ENCODE measurements at regions not wholly inside any gene's neighbourhood (a gene's known extent, or its start where the extent isn't known, plus 50 kb on each side); places are given as distances from the start of the nearest gene placed in this dataset.

DNA sequence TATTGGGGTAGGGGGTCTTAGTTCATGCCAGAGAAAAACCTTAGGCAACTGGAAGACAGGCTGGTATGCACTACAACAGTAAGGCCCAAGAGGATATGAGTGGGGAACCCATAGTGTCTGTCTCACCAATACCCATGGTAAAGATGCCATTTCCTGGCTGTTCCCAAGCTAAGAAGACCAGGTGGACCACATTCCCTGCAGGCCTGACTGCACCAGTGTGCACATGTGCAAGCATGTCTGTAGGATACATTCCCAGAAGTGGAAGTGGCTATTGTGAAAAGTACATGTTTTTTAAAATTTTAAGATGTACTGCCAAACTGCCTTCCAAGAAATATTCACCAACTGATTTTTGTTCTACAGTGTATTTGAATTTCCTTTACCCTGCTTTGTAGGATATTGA lies 207.3 kb upstream of the CTNNB1 start:
- Histone ChIP-seq H4K20me1 (ENCODE audit: control insufficient read depth, extremely low read depth, insufficient read depth, low read length) (no peaks in the 10 kb centered on the region), H3K4me2 (ENCODE audit: extremely low read depth, insufficient read depth, low read length) (no peak overlapping the region)
- no peak for DNase-seq (ENCODE audit: low read depth in 2 of 2)

GRCh38 chr3:40994611-40995010 lies 204.7 kb upstream of the CTNNB1 start:
- no peak overlapping the region for H3K9ac ChIP-seq (ENCODE audit: insufficient read depth, low read length)
- H3K79me2 ChIP-seq (ENCODE audit: control insufficient read depth, insufficient read depth, low read length) = no peaks in the 10 kb centered on the region
- no peaks in the 10 kb centered on the region for H3K9me3 ChIP-seq (ENCODE audit: control insufficient read depth, insufficient read depth, low read depth, low read length)
- no peak for DNase-seq (ENCODE audit: low read depth in 2 of 2)
- no peak for TF ChIP-seq EZH2 (IDR thresholded peaks at IDR 0.05; ENCODE audit: low read length, missing control alignments)
- no peak overlapping the region for H3K27ac ChIP-seq (ENCODE audit: insufficient read depth, low read length)
- no peak overlapping the region for H3K4me2 ChIP-seq (ENCODE audit: extremely low read depth, insufficient read depth, low read length)
- no peaks in the 10 kb centered on the region for H3K36me3 ChIP-seq (ENCODE audit: control insufficient read depth, insufficient read depth, low read length)
- H3K27me3 ChIP-seq (ENCODE audit: control insufficient read depth, insufficient read depth, low read length) = no peaks in the 10 kb centered on the region
- no peaks in the 10 kb centered on the region for H3K4me1 ChIP-seq (ENCODE audit: control insufficient read depth, extremely low read depth, insufficient read depth, low read length)
- H2AFZ ChIP-seq (ENCODE audit: low read length) = no peak overlapping the region
- no peaks in the 10 kb centered on the region for H4K20me1 ChIP-seq (ENCODE audit: control insufficient read depth, extremely low read depth, insufficient read depth, low read length)
- H3K4me3 ChIP-seq (replicated peaks in 1 of 4; ENCODE audit: control extremely low read depth in 1 of 4, insufficient read depth in 1 of 4, low read depth in 3 of 4, low read length in 4 of 4) = no peak overlapping the region

More for the DNA sequence above, 207.3 kb upstream of the CTNNB1 start:
- Histone ChIP-seq H3K9me3 (ENCODE audit: control insufficient read depth, insufficient read depth, low read depth, low read length) (no peaks in the 10 kb centered on the region), H3K36me3 (ENCODE audit: control insufficient read depth, insufficient read depth, low read length) (no peaks in the 10 kb centered on the region), H3K4me3 (replicated peaks in 1 of 4; ENCODE audit: control extremely low read depth in 1 of 4, insufficient read depth in 1 of 4, low read depth in 3 of 4, low read length in 4 of 4) (no peak overlapping the region), H3K27me3 (ENCODE audit: control insufficient read depth, insufficient read depth, low read length) (no peaks in the 10 kb centered on the region), H3K9ac (ENCODE audit: insufficient read depth, low read length) (no peak overlapping the region), H2AFZ (ENCODE audit: low read length) (no peak overlapping the region), H3K4me1 (ENCODE audit: control insufficient read depth, extremely low read depth, insufficient read depth, low read length) (no peaks in the 10 kb centered on the region), H3K27ac (ENCODE audit: insufficient read depth, low read length) (no peak overlapping the region), H3K79me2 (ENCODE audit: control insufficient read depth, insufficient read depth, low read length) (no peaks in the 10 kb centered on the region)
- TF ChIP-seq EZH2 (IDR thresholded peaks at IDR 0.05; ENCODE audit: low read length, missing control alignments) (no peak), CTCF (conservative IDR thresholded peaks at IDR 0.05 in 1 of 2, IDR thresholded peaks at IDR 0.05 in 1 of 2; ENCODE audit: low read depth in 1 of 2, low read length in 2 of 2) (no peak)

GRCh38 chr3:40995271-40995670 lies 204.0 kb upstream of the CTNNB1 start:
- H3K79me2 ChIP-seq (ENCODE audit: control insufficient read depth, insufficient read depth, low read length) = no peaks in the 10 kb centered on the region
- no peaks in the 10 kb centered on the region for H3K36me3 ChIP-seq (ENCODE audit: control insufficient read depth, insufficient read depth, low read length)
- H4K20me1 ChIP-seq (ENCODE audit: control insufficient read depth, extremely low read depth, insufficient read depth, low read length) = no peaks in the 10 kb centered on the region
- no peak overlapping the region for H3K4me2 ChIP-seq (ENCODE audit: extremely low read depth, insufficient read depth, low read length)
- H3K9ac ChIP-seq (ENCODE audit: insufficient read depth, low read length) = no peak overlapping the region
- H3K9me3 ChIP-seq (ENCODE audit: control insufficient read depth, insufficient read depth, low read depth, low read length) = no peaks in the 10 kb centered on the region
- H3K27me3 ChIP-seq (ENCODE audit: control insufficient read depth, insufficient read depth, low read length) = no peaks in the 10 kb centered on the region
- no peak for TF ChIP-seq EZH2 (IDR thresholded peaks at IDR 0.05; ENCODE audit: low read length, missing control alignments)
- no peak overlapping the region for H2AFZ ChIP-seq (ENCODE audit: low read length)
- no peak for DNase-seq (ENCODE audit: low read depth in 2 of 2)
- H3K4me1 ChIP-seq (ENCODE audit: control insufficient read depth, extremely low read depth, insufficient read depth, low read length) = no peaks in the 10 kb centered on the region
- no peak overlapping the region for H3K27ac ChIP-seq (ENCODE audit: insufficient read depth, low read length)
- no peak overlapping the region for H3K4me3 ChIP-seq (replicated peaks in 1 of 4; ENCODE audit: control extremely low read depth in 1 of 4, insufficient read depth in 1 of 4, low read depth in 3 of 4, low read length in 4 of 4)

DNA sequence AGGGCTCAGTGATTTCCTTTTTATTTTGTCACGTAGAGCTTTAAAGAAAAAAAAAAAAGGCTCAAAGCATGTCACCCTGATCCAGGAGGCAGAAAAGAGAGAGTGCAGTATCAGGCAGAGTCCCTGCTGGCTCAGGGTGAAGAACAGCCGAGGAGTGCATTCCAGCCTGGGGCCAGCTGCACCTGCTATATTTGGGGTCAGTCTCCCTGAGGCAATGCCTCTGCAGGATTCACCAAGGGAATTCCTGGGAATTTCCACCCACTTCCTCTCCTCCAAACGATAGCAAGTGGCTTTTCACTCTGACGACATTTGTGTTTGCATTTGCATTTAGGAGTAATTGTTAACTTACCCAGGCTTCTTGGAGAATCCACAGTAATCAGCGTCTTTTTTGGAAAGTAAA lies 202.9 kb upstream of the CTNNB1 start:
- H3K4me2 ChIP-seq (ENCODE audit: extremely low read depth, insufficient read depth, low read length) = no peak overlapping the region
- H3K36me3 ChIP-seq (ENCODE audit: control insufficient read depth, insufficient read depth, low read length) = no peaks in the 10 kb centered on the region
- H3K4me1 ChIP-seq (ENCODE audit: control insufficient read depth, extremely low read depth, insufficient read depth, low read length) = no peaks in the 10 kb centered on the region
- no peak for TF ChIP-seq CTCF (conservative IDR thresholded peaks at IDR 0.05 in 1 of 2, IDR thresholded peaks at IDR 0.05 in 1 of 2; ENCODE audit: low read depth in 1 of 2, low read length in 2 of 2)
- no peak for TF ChIP-seq EZH2 (IDR thresholded peaks at IDR 0.05; ENCODE audit: low read length, missing control alignments)
- H3K9ac ChIP-seq (ENCODE audit: insufficient read depth, low read length) = no peak overlapping the region
- H3K9me3 ChIP-seq (ENCODE audit: control insufficient read depth, insufficient read depth, low read depth, low read length) = no peaks in the 10 kb centered on the region
- H3K27me3 ChIP-seq (ENCODE audit: control insufficient read depth, insufficient read depth, low read length) = no peaks in the 10 kb centered on the region
- no peak for DNase-seq (ENCODE audit: low read depth in 2 of 2)
- H2AFZ ChIP-seq (ENCODE audit: low read length) = no peak overlapping the region
- no peak overlapping the region for H3K27ac ChIP-seq (ENCODE audit: insufficient read depth, low read length)
- no peak overlapping the region for H3K4me3 ChIP-seq (replicated peaks in 1 of 4; ENCODE audit: control extremely low read depth in 1 of 4, insufficient read depth in 1 of 4, low read depth in 3 of 4, low read length in 4 of 4)
- no peaks in the 10 kb centered on the region for H4K20me1 ChIP-seq (ENCODE audit: control insufficient read depth, extremely low read depth, insufficient read depth, low read length)
- no peaks in the 10 kb centered on the region for H3K79me2 ChIP-seq (ENCODE audit: control insufficient read depth, insufficient read depth, low read length)

Data from fibroblast of lung (primary cell).